ENCODE measurements at regions not wholly inside any gene's neighbourhood (a gene's known extent, or its start where the extent isn't known, plus 50 kb on each side); places are given as distances from the start of the nearest gene placed in this dataset.
A peak's percentile ranks its signal among the peaks of the same experiment; 100 is the strongest.

GRCh38 chr6:142537612-142538478, 236.0 kb downstream of the ADGRG6 start:
- peaks cover 6% of the 10 kb centered on the region for H3K36me3 Mint-ChIP-seq (ENCODE audit: low read depth)
- CTCF ChIA-PET = interaction anchor here (3.8 kb wide), 1 partner anchor 64 kb away, joined by 28 read pairs; no protein-coding TSS in a partner anchor
- H3K9me3 Mint-ChIP-seq = peaks cover 24% of the 10 kb centered on the region
- H3K27ac Mint-ChIP-seq = no peak overlapping the region
- H3K27me3 Mint-ChIP-seq (ENCODE audit: low read depth) = no peaks in the 10 kb centered on the region
- intact Hi-C loops (cut with micrococcal nuclease) = loop anchor here (1.0 to 5.0 kb wide), 3 partner anchors 63 to 551 kb away; partner anchors contain the start of genes NMBR and VTA1
- DNase-seq = peak; percentile 55
- peaks cover 5% of the 10 kb centered on the region for H3K4me1 Mint-ChIP-seq (ENCODE audit: low read depth)
- no peak overlapping the region for H3K4me3 Mint-ChIP-seq

GRCh38 chr6:142542704-142543233, 241.0 kb downstream of the ADGRG6 start:
- no peak overlapping the region for H3K27ac Mint-ChIP-seq
- H3K36me3 Mint-ChIP-seq (ENCODE audit: low read depth) = no peaks in the 10 kb centered on the region
- no peaks in the 10 kb centered on the region for H3K27me3 Mint-ChIP-seq (ENCODE audit: low read depth)
- CTCF ChIA-PET = interaction anchor here (1.2 kb wide), 1 partner anchor 23 kb away, joined by 4 read pairs; no protein-coding TSS in a partner anchor
- no peaks in the 10 kb centered on the region for H3K9me3 Mint-ChIP-seq
- H3K4me1 Mint-ChIP-seq (ENCODE audit: low read depth) = peaks cover 37% of the 10 kb centered on the region
- no peak overlapping the region for H3K4me3 Mint-ChIP-seq
- peak; percentile 14 for DNase-seq
- intact Hi-C loops (cut with micrococcal nuclease) = no loop called here

- DNase-seq = no peak
- Mint-ChIP-seq H3K27ac (peak overlapping the region; percentile 19), H3K4me1 (ENCODE audit: low read depth) (peaks cover 40% of the 10 kb centered on the region), H3K36me3 (ENCODE audit: low read depth) (no peaks in the 10 kb centered on the region), H3K9me3 (no peaks in the 10 kb centered on the region), H3K27me3 (ENCODE audit: low read depth) (no peaks in the 10 kb centered on the region), H3K4me3 (no peak overlapping the region)
- CTCF ChIA-PET = no interaction called here
- intact Hi-C loops (cut with micrococcal nuclease) = loop anchor here (1.0 kb wide), 2 partner anchors 26 to 148 kb away; no protein-coding TSS in a partner anchor
Observed at GRCh38 chr6:142543606-142544005, 241.8 kb downstream of the ADGRG6 start.

- CTCF ChIA-PET = interaction anchor here (0.9 to 1.4 kb wide), 2 partner anchors 22 to 69 kb away, joined by 5 to 9 read pairs; no protein-coding TSS in a partner anchor
- intact Hi-C loops (cut with micrococcal nuclease) = loop anchor here (1.0 kb wide), 2 partner anchors 25 to 149 kb away; no protein-coding TSS in a partner anchor
- Mint-ChIP-seq H3K4me1 (ENCODE audit: low read depth) (peaks cover 46% of the 10 kb centered on the region), H3K9me3 (no peaks in the 10 kb centered on the region), H3K4me3 (no peak overlapping the region), H3K27ac (peak overlapping the region; percentile 68), H3K36me3 (ENCODE audit: low read depth) (no peaks in the 10 kb centered on the region), H3K27me3 (ENCODE audit: low read depth) (no peaks in the 10 kb centered on the region)
- peak; percentile 29 for DNase-seq
Observed at GRCh38 chr6:142544199-142544838, 242.5 kb downstream of the ADGRG6 start.

GRCh38 chr6:142545147-142545546, 243.3 kb downstream of the ADGRG6 start:
- CTCF ChIA-PET = interaction anchor here (0.7 to 1.4 kb wide), 3 partner anchors 21 to 292 kb away, joined by 3 to 5 read pairs (median 3); no protein-coding TSS in a partner anchor

GRCh38 chr6:142548566-142548965, 246.8 kb downstream of the ADGRG6 start:
- intact Hi-C loops (cut with micrococcal nuclease) = no loop called here
- H3K4me3 Mint-ChIP-seq = no peak overlapping the region
- CTCF ChIA-PET = no interaction called here
- no peaks in the 10 kb centered on the region for H3K36me3 Mint-ChIP-seq (ENCODE audit: low read depth)
- H3K27ac Mint-ChIP-seq = no peak overlapping the region
- H3K9me3 Mint-ChIP-seq = no peaks in the 10 kb centered on the region
- H3K4me1 Mint-ChIP-seq (ENCODE audit: low read depth) = peaks cover 53% of the 10 kb centered on the region
- DNase-seq = no peak
- H3K27me3 Mint-ChIP-seq (ENCODE audit: low read depth) = no peaks in the 10 kb centered on the region

More at GRCh38 chr6:142545147-142545546, 243.3 kb downstream of the ADGRG6 start:
- H3K9me3 Mint-ChIP-seq = no peaks in the 10 kb centered on the region
- no peaks in the 10 kb centered on the region for H3K27me3 Mint-ChIP-seq (ENCODE audit: low read depth)
- H3K4me3 Mint-ChIP-seq = no peak overlapping the region
- peaks cover 48% of the 10 kb centered on the region for H3K4me1 Mint-ChIP-seq (ENCODE audit: low read depth)
- intact Hi-C loops (cut with micrococcal nuclease) = no loop called here
- peak overlapping the region; percentile 66 for H3K27ac Mint-ChIP-seq
- no peaks in the 10 kb centered on the region for H3K36me3 Mint-ChIP-seq (ENCODE audit: low read depth)
- DNase-seq = peak; percentile 62

GRCh38 chr6:142550310-142551063, 248.7 kb downstream of the ADGRG6 start:
- no peaks in the 10 kb centered on the region for H3K9me3 Mint-ChIP-seq
- no peak for DNase-seq
- peak overlapping the region; percentile 6 for H3K27ac Mint-ChIP-seq
- no peaks in the 10 kb centered on the region for H3K36me3 Mint-ChIP-seq (ENCODE audit: low read depth)
- CTCF ChIA-PET = interaction anchor here (0.8 to 2.6 kb wide), 7 partner anchors 13 to 142 kb away, joined by 3 to 18 read pairs (median 3); no protein-coding TSS in a partner anchor
- peaks cover 35% of the 10 kb centered on the region for H3K4me1 Mint-ChIP-seq (ENCODE audit: low read depth)
- intact Hi-C loops (cut with micrococcal nuclease) = loop anchor here (1.0 kb wide), 1 partner anchor 19 kb away; no protein-coding TSS in a partner anchor
- H3K27me3 Mint-ChIP-seq (ENCODE audit: low read depth) = no peaks in the 10 kb centered on the region
- H3K4me3 Mint-ChIP-seq = no peak overlapping the region

GRCh38 chr6:142551274-142551811, 249.5 kb downstream of the ADGRG6 start:
- H3K4me1 Mint-ChIP-seq (ENCODE audit: low read depth) = peaks cover 27% of the 10 kb centered on the region
- peak overlapping the region; percentile 36 for H3K4me3 Mint-ChIP-seq
- no peaks in the 10 kb centered on the region for H3K36me3 Mint-ChIP-seq (ENCODE audit: low read depth)
- peak; percentile 86 for DNase-seq
- no peaks in the 10 kb centered on the region for H3K27me3 Mint-ChIP-seq (ENCODE audit: low read depth)
- intact Hi-C loops (cut with micrococcal nuclease) = loop anchor here (1.0 kb wide), 1 partner anchor 18 kb away; no protein-coding TSS in a partner anchor
- H3K27ac Mint-ChIP-seq = no peak overlapping the region
- CTCF ChIA-PET = interaction anchor here (0.8 to 2.6 kb wide), 7 partner anchors 14 to 405 kb away, joined by 3 to 18 read pairs (median 3); no protein-coding TSS in a partner anchor
- H3K9me3 Mint-ChIP-seq = no peaks in the 10 kb centered on the region

GRCh38 chr6:142558786-142559185, 257.0 kb downstream of the ADGRG6 start:
- Mint-ChIP-seq H3K36me3 (ENCODE audit: low read depth) (no peaks in the 10 kb centered on the region), H3K27me3 (ENCODE audit: low read depth) (no peaks in the 10 kb centered on the region), H3K4me1 (ENCODE audit: low read depth) (peaks cover 29% of the 10 kb centered on the region), H3K4me3 (no peak overlapping the region), H3K9me3 (no peaks in the 10 kb centered on the region), H3K27ac (no peak overlapping the region)
- CTCF ChIA-PET = no interaction called here
- DNase-seq = no peak
- intact Hi-C loops (cut with micrococcal nuclease) = no loop called here

- Mint-ChIP-seq H3K9me3 (no peaks in the 10 kb centered on the region), H3K4me3 (no peak overlapping the region), H3K4me1 (ENCODE audit: low read depth) (peaks cover 46% of the 10 kb centered on the region), H3K27me3 (ENCODE audit: low read depth) (no peaks in the 10 kb centered on the region), H3K36me3 (ENCODE audit: low read depth) (no peaks in the 10 kb centered on the region), H3K27ac (peak overlapping the region; percentile 48)
- DNase-seq = no peak
- CTCF ChIA-PET = no interaction called here
- intact Hi-C loops (cut with micrococcal nuclease) = no loop called here
Observed at GRCh38 chr6:142561511-142562265, 259.9 kb downstream of the ADGRG6 start.

GRCh38 chr6:142562865-142563264, 261.1 kb downstream of the ADGRG6 start:
- DNase-seq = no peak

More at GRCh38 chr6:142562865-142563264, 261.1 kb downstream of the ADGRG6 start:
- intact Hi-C loops (cut with micrococcal nuclease) = no loop called here
- Mint-ChIP-seq H3K4me1 (ENCODE audit: low read depth) (peaks cover 58% of the 10 kb centered on the region), H3K36me3 (ENCODE audit: low read depth) (no peaks in the 10 kb centered on the region), H3K9me3 (no peaks in the 10 kb centered on the region), H3K27me3 (ENCODE audit: low read depth) (no peaks in the 10 kb centered on the region), H3K4me3 (no peak overlapping the region), H3K27ac (no peak overlapping the region)
- CTCF ChIA-PET = no interaction called here
